ENCODE measurements at regions not wholly inside any gene's neighbourhood (a gene's known extent, or its start where the extent isn't known, plus 50 kb on each side); places are given as distances from the start of the nearest gene placed in this dataset.

DNA sequence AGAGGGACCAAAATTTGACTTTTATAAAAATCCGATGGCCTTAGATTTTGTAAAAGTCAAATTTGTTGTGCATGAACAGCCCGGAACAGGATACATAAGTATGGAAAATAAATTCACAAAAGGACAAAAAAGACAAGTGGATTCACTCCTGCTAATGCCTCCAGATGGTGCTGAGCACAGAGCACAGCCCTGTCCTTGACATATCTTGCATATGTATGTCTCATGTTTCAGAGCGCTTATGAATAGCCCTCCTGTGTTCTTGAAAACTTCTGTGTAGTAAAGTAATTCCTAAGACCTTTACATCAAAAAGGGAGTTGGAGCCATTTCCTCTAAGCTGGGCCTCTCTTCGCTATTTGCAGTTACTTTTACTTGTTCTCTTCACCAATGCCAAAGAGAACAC is 110.7 kb upstream of the RAB3GAP2 start:
- TF ChIP-seq GATA2 (IDR thresholded peaks at IDR 0.05; ENCODE audit: low read depth, low read length) (no peak), GATA3 (IDR thresholded peaks at IDR 0.05; ENCODE audit: low read depth, low read length) (no peak)

Data from SH-SY5Y (cell line).